ENCODE measurements at regions not wholly inside any gene's neighbourhood (a gene's known extent, or its start where the extent isn't known, plus 50 kb on each side); places are given as distances from the start of the nearest gene placed in this dataset.

DNA sequence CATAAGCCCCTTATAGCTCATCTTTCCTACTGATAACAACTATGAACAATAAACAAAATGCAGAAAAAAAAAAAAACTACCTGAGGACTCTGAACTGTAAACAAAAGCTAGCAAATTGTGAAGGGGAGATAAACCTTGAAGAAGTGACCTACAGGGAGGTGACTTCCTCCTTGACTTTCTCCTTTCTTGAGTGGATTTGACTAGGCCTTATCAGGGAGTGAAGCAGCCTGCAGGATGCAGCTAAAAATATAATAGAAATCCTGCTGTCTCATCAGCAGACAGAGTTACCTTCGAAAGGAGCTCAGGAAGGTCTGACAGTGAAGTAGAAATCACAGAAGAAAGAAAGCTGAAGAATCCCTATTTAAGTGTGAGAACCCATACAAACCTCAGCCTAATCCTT is 322.0 kb upstream of the HTR1E start:
- TF ChIP-seq GATA2 (IDR thresholded peaks at IDR 0.05; ENCODE audit: low read depth, low read length) (no peak), GATA3 (IDR thresholded peaks at IDR 0.05; ENCODE audit: low read depth, low read length) (no peak)

Data from SH-SY5Y (cell line).